GM19324 (cell line): ENCODE measurements at regions not wholly inside any gene's neighbourhood (a gene's known extent, or its start where the extent isn't known, plus 50 kb on each side); places are given as distances from the start of the nearest gene placed in this dataset.
"Not testable (repeated sequence)": the region's sequence is repeated elsewhere in the genome, so short reads cannot be mapped to it uniquely, and the experiment has no call there.

Experiments used
- ATAC-seq: cut with Tn5 transposase; IDR thresholded peaks from one replicate; pipeline ENCODE4 v1.9.1; 2021; ENCODE audit warnings: mild to moderate bottlenecking, moderate library complexity; ENCODE audit not compliant: unreplicated experiment, low FRiP score

GRCh38 chr1:60621368-60621851 lies 461.0 kb upstream of the NFIA start:
- ATAC-seq, result no peak

- ATAC-seq, result no peak
Measured at GRCh38 chr1:60620087-60620486, 462.3 kb upstream of the NFIA start.

- no peak for ATAC-seq
Measured at GRCh38 chr1:60619581-60619980, 462.8 kb upstream of the NFIA start.

- ATAC-seq, result no peak
Measured at GRCh38 chr1:60615666-60616065, 466.7 kb upstream of the NFIA start.

- no peak for ATAC-seq
Measured at GRCh38 chr1:60612790-60613189, 469.6 kb upstream of the NFIA start.

- not testable (repeated sequence) for ATAC-seq
Measured at GRCh38 chr1:60606921-60607320, 475.4 kb upstream of the NFIA start.

- no peak for ATAC-seq
Measured at GRCh38 chr1:60600532-60600931, 481.8 kb upstream of the NFIA start.

- ATAC-seq, result no peak
Measured at GRCh38 chr1:60599574-60599973, 482.8 kb upstream of the NFIA start.

GRCh38 chr1:60598041-60598910 lies 484.1 kb upstream of the NFIA start:
- no peak for ATAC-seq

GRCh38 chr1:60596791-60597750 lies 485.3 kb upstream of the NFIA start:
- no peak for ATAC-seq

- ATAC-seq, result no peak
Measured at GRCh38 chr1:60591583-60591982, 490.8 kb upstream of the NFIA start.

- no peak for ATAC-seq
Measured at GRCh38 chr1:60589916-60590315, 492.4 kb upstream of the NFIA start.

GRCh38 chr1:60589046-60589748 lies 493.2 kb upstream of the NFIA start:
- no peak for ATAC-seq

GRCh38 chr1:60584371-60584770 lies 498.0 kb upstream of the NFIA start:
- ATAC-seq, result no peak

GRCh38 chr1:60583696-60584095 lies 498.7 kb upstream of the NFIA start:
- ATAC-seq, result no peak

GRCh38 chr1:60581455-60582220 lies 500.7 kb upstream of the NFIA start:
- ATAC-seq, result no peak

- ATAC-seq, result no peak
Measured at GRCh38 chr1:60577029-60577428, 503.5 kb upstream of the C1orf87 start.

- no peak for ATAC-seq
Measured at GRCh38 chr1:60575326-60575977, 501.9 kb upstream of the C1orf87 start.

GRCh38 chr1:60573726-60574409 lies 500.3 kb upstream of the C1orf87 start:
- no peak for ATAC-seq
